H1 (cell line): ENCODE measurements at regions not wholly inside any gene's neighbourhood (a gene's known extent, or its start where the extent isn't known, plus 50 kb on each side); places are given as distances from the start of the nearest gene placed in this dataset.

Experiments used
- CTCF ChIA-PET: fragments of 300-600 bp; sonication (Branson Sonifier 250); formaldehyde crosslinking; loops from one replicate; lab custom pipeline; 2021; ENCODE audit not compliant: partially characterized antibody; lab: Charles Lee
- POLR2A ChIA-PET: fragments of 300-600 bp; sonication (Branson Sonifier 250); formaldehyde crosslinking; loops from one replicate; lab custom pipeline; 2021; ENCODE audit warnings: inconsistent platforms; ENCODE audit not compliant: partially characterized antibody; lab: Charles Lee
- DNase-seq, 2 experiments: peaks; one replicate each; pipeline versions ENCODE4 v3.0.0 to v3.0.0-alpha.2; 2010 to 2022; ENCODE audit warnings: low spot score in 2 of 2, low read depth in 1 of 2, mixed read lengths in 1 of 2
- FAIRE-seq: peaks from 2 replicates; lab custom pipeline; 2011; peaks lifted over from hg19 to GRCh38; lab: Jason Lieb, UNC
- H2AFZ ChIP-seq: 2 replicates; pipeline ENCODE4 v1.8.1; 2012; ENCODE audit warnings: low read length, inconsistent platforms
- H2AK5ac ChIP-seq: 2 replicates; pipeline ENCODE4 v1.6.1; 2013; ENCODE audit warnings: low read depth, low read length
- H2BK120ac ChIP-seq: replicated peaks from 2 replicates; pipeline ENCODE3; 2013; ENCODE audit warnings: low read depth, low read length, inconsistent platforms
- H2BK12ac ChIP-seq: 2 replicates; pipeline ENCODE4 v1.6.1; 2013; ENCODE audit warnings: low read depth, low read length
- H2BK15ac ChIP-seq: 2 replicates; pipeline ENCODE4 v1.6.1; 2013; ENCODE audit warnings: low read length
- H2BK20ac ChIP-seq: 2 replicates; pipeline ENCODE4 v1.6.1; 2013; ENCODE audit warnings: low read length
- H2BK5ac ChIP-seq: 2 replicates; pipeline ENCODE4 v1.6.1; 2013; ENCODE audit warnings: low read depth, low read length
- H3K14ac ChIP-seq: 2 replicates; pipeline ENCODE4 v1.6.1; 2013; ENCODE audit warnings: inconsistent platforms; ENCODE audit not compliant: insufficient read length
- H3K18ac ChIP-seq: 2 replicates; pipeline ENCODE4 v1.6.1; 2013; ENCODE audit warnings: low read length; ENCODE audit errors: extremely low read depth
- H3K23ac ChIP-seq: 2 replicates; pipeline ENCODE4 v1.6.1; 2013; ENCODE audit warnings: inconsistent platforms; ENCODE audit not compliant: insufficient read length
- H3K23me2 ChIP-seq: 2 replicates; pipeline ENCODE4 v1.6.1; 2013; ENCODE audit warnings: low read depth, low read length
- H3K27ac ChIP-seq: 2 replicates; pipeline ENCODE4 v1.6.1; 2011; ENCODE audit warnings: low read depth, low read length, inconsistent platforms
- H3K27me3 ChIP-seq, 4 experiments: replicated peaks in 1 of 4; 1 replicate in 1 of 4; 2 replicates in 3 of 4; pipeline versions ENCODE4 v1.6.1 to v1.8.1; 2011 to 2013; ENCODE audit warnings: low read length in 3 of 4, mild to moderate bottlenecking in 3 of 4, inconsistent platforms in 2 of 4, mixed read lengths in 2 of 4, moderate library complexity in 1 of 4; ENCODE audit not compliant: control insufficient read depth in 3 of 4, insufficient read depth in 3 of 4; ENCODE audit errors: extremely low read depth in 1 of 4
- H3K36me3 ChIP-seq, 4 experiments: 2 replicates each; pipeline versions ENCODE4 v1.6.1 to v1.8.1; 2011 to 2013; ENCODE audit warnings: mild to moderate bottlenecking in 4 of 4, low read length in 3 of 4, moderate library complexity in 2 of 4, control low read depth in 1 of 4, inconsistent platforms in 1 of 4; ENCODE audit not compliant: insufficient read depth in 4 of 4, control insufficient read depth in 2 of 4
- H3K4ac ChIP-seq: replicated peaks from 2 replicates; pipeline ENCODE3; 2013; ENCODE audit warnings: low read length, low read depth, mixed read lengths, inconsistent platforms; ENCODE audit not compliant: insufficient read length
- H3K4me1 ChIP-seq, 4 experiments: replicated peaks in 1 of 4; 1 replicate in 1 of 4; 2 replicates in 3 of 4; pipeline versions ENCODE4 v1.6.1 to v1.8.1; 2011 to 2013; ENCODE audit warnings: low read length in 3 of 4, inconsistent platforms in 2 of 4, mixed read lengths in 1 of 4; ENCODE audit not compliant: insufficient read depth in 4 of 4, control insufficient read depth in 3 of 4
- H3K4me2 ChIP-seq, 2 experiments: 2 replicates each; pipeline versions ENCODE4 v1.6.1 to v1.8.1; 2011 to 2013; ENCODE audit warnings: low read depth in 2 of 2, low read length in 2 of 2, control low read depth in 1 of 2, inconsistent platforms in 1 of 2, mild to moderate bottlenecking in 1 of 2; ENCODE audit not compliant: insufficient read depth in 1 of 2
- H3K4me3 ChIP-seq, 4 experiments: fragments of 200-600, 300-600 bp in 1 of 4; sonication (generic), shearing (Covaris generic), sonication (Bioruptor Twin) in 1 of 4; 2 replicates each; pipeline versions ENCODE4 v1.5.1 to v1.8.1; 2011 to 2016; ENCODE audit warnings: low read length in 4 of 4, low read depth in 3 of 4, control low read depth in 2 of 4, inconsistent platforms in 2 of 4, mild to moderate bottlenecking in 2 of 4, mixed read lengths in 1 of 4, moderate library complexity in 1 of 4; ENCODE audit not compliant: insufficient read depth in 2 of 4; ENCODE audit errors: extremely low read depth in 1 of 4
- H3K56ac ChIP-seq: replicated peaks from 2 replicates; pipeline ENCODE3; 2013; ENCODE audit warnings: low read depth, mild to moderate bottlenecking, mixed read lengths, low read length, inconsistent platforms; ENCODE audit not compliant: insufficient read length
- H3K79me1 ChIP-seq: 2 replicates; pipeline ENCODE4 v1.6.1; 2013; ENCODE audit warnings: low read depth, low read length, control low read depth
- H3K79me2 ChIP-seq, 2 experiments: 2 replicates each; pipeline versions ENCODE4 v1.6.1 to v1.8.1; 2012 to 2013; ENCODE audit warnings: low read length in 2 of 2, mild to moderate bottlenecking in 2 of 2, inconsistent platforms in 1 of 2; ENCODE audit not compliant: insufficient read depth in 2 of 2, control insufficient read depth in 1 of 2
- H3K9ac ChIP-seq, 4 experiments: replicated peaks in 1 of 4; 1 replicate in 1 of 4; 2 replicates in 3 of 4; pipeline versions ENCODE4 v1.6.1 to v1.8.1; 2011 to 2013; ENCODE audit warnings: low read depth in 3 of 4, low read length in 3 of 4, control low read depth in 2 of 4, mild to moderate bottlenecking in 2 of 4, moderate library complexity in 2 of 4, inconsistent platforms in 1 of 4; ENCODE audit errors: extremely low read depth in 1 of 4
- H3K9me3 ChIP-seq, 2 experiments: 2 replicates each; pipeline versions ENCODE4 v1.6.1 to v1.8.1; 2012 to 2013; ENCODE audit warnings: mild to moderate bottlenecking in 2 of 2, moderate library complexity in 2 of 2, control low read depth in 1 of 2, inconsistent platforms in 1 of 2, low read depth in 1 of 2, low read length in 1 of 2, mixed read lengths in 1 of 2; ENCODE audit not compliant: insufficient read depth in 2 of 2
- H4K20me1 ChIP-seq, 2 experiments: replicated peaks in 1 of 2; 2 replicates each; pipeline versions ENCODE3 to v1.8.1; 2011 to 2013; ENCODE audit warnings: inconsistent platforms in 2 of 2, low read length in 2 of 2, mild to moderate bottlenecking in 1 of 2; ENCODE audit not compliant: insufficient read depth in 2 of 2, control insufficient read depth in 1 of 2
- H4K5ac ChIP-seq: 2 replicates; pipeline ENCODE4 v1.6.1; 2013; ENCODE audit warnings: low read length, low read depth, mixed read lengths, inconsistent platforms; ENCODE audit not compliant: insufficient read length
- H4K8ac ChIP-seq: 2 replicates; pipeline ENCODE4 v1.8.0; 2013; ENCODE audit warnings: mild to moderate bottlenecking, moderate library complexity, low read length, inconsistent platforms; ENCODE audit not compliant: insufficient read depth; ENCODE audit errors: extremely low read depth
- H4K91ac ChIP-seq: replicated peaks from 2 replicates; pipeline ENCODE3; 2013; ENCODE audit warnings: low read length, mixed read lengths, inconsistent platforms; ENCODE audit not compliant: insufficient read length
- SP1 ChIP-seq: IDR thresholded peaks from 2 replicates; pipeline ENCODE4 v1.6.1; 2011; ENCODE audit warnings: low read depth, low read length
- WGBS, 2 experiments: shearing (Covaris generic) in 1 of 2; methylation state at CpG; one replicate each; pipeline versions ENCODE4 v1.1.6 to v1.1.7; 2013 to 2015; ENCODE audit warnings: low lambda C conversion rate in 2 of 2, mixed read lengths in 2 of 2, inconsistent platforms in 1 of 2, low coverage in 1 of 2, missing lambda C conversion rate in 1 of 2; ENCODE audit not compliant: insufficient replicate concordance in 2 of 2, insufficient coverage in 1 of 2, insufficient read length in 1 of 2; ENCODE audit errors: extremely low coverage in 1 of 2, missing lambda C conversion rate in 1 of 2; 5-methylcytosine and 5-hydroxymethylcytosine counted together

DNA sequence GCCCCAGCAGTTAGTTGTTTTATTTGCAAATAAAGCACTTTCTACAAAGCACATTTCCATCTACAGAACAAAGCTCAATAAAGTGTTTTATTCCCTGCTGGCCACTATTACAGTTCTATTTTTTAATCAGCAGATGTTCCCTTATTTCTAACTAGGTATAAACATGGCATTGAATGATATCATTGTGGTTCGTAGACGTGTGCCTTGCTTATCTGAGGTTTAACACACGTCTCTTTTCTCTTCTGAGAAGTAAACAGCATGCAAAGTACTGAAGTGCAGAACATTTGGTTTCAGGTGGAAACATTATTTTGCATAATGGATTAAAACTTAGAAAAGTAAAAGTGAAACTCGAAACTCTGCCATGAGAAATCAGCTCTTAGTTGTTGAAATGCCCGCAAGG lies 1989.3 kb upstream of the WWC1 start:
- Histone ChIP-seq H2AK5ac (no peak overlapping the region), H2BK120ac (no peak overlapping the region), H3K79me1 (no peaks in the 10 kb centered on the region), H3K14ac (no peak overlapping the region), H4K5ac (no peak overlapping the region), H2BK12ac (no peak overlapping the region), H3K9me3 (peaks cover 10 to 12% of the 10 kb centered on the region in 2 experiments; a peak in 3 of 4 replicates), H4K20me1 (no peaks in the 10 kb centered on the region), H3K4me2 (no peak overlapping the region), H4K8ac (no peak overlapping the region), H2AFZ (no peak overlapping the region), H3K18ac (no peak overlapping the region), H2BK20ac (no peak overlapping the region), H4K91ac (no peak overlapping the region), H2BK5ac (no peak overlapping the region), H3K4ac (no peak overlapping the region), H3K23ac (no peak overlapping the region), H3K27me3 (no peaks in the 10 kb centered on the region), H3K36me3 (no peaks in the 10 kb centered on the region; a peak in 1 of 8 replicates), H3K4me1 (no peaks in the 10 kb centered on the region), H3K79me2 (no peaks in the 10 kb centered on the region), H3K9ac (no peak overlapping the region), H3K56ac (no peak overlapping the region), H3K27ac (no peak overlapping the region), H3K23me2 (no peaks in the 10 kb centered on the region), H2BK15ac (no peak overlapping the region), H3K4me3 (no peak overlapping the region)
- ChIA-PET CTCF (no interaction called here), POLR2A (no interaction called here)
- WGBS, 2 experiments, result 92% methylated on average over 5 of the region's 5 CpGs; no CpG with 5 or more reads in 1 of the 2 experiments
- no peak for TF ChIP-seq SP1
- DNase-seq (no peak), FAIRE-seq (no peak)
